Kidney epithelial cell (primary cell): ENCODE measurements at regions not wholly inside any gene's neighbourhood (a gene's known extent, or its start where the extent isn't known, plus 50 kb on each side); places are given as distances from the start of the nearest gene placed in this dataset.
A peak's percentile ranks its signal among the peaks of the same experiment; 100 is the strongest.

Source experiments
- DNase-seq: peaks from one replicate; pipeline ENCODE4 v3.0.0-alpha.2; 2010; ENCODE audit warnings: low read depth
- H3K27me3 ChIP-seq: 2 replicates; pipeline ENCODE4 v1.6.0; 2011; ENCODE audit warnings: low read length; ENCODE audit not compliant: control insufficient read depth, insufficient read depth
- H3K36me3 ChIP-seq: 2 replicates; pipeline ENCODE4 v1.5.1; 2011; ENCODE audit warnings: low read length; ENCODE audit not compliant: control insufficient read depth, insufficient read depth
- H3K4me3 ChIP-seq: 2 replicates; pipeline ENCODE4 v1.5.1; 2011; ENCODE audit warnings: low read depth, mild to moderate bottlenecking, control low read depth, low read length
- CTCF ChIP-seq: IDR thresholded peaks from 2 replicates; pipeline ENCODE4 v1.5.1; 2011; ENCODE audit warnings: mild to moderate bottlenecking, moderate library complexity, low read length, control low read depth, inconsistent platforms; ENCODE audit not compliant: insufficient read depth, poor library complexity, severe bottlenecking

DNA sequence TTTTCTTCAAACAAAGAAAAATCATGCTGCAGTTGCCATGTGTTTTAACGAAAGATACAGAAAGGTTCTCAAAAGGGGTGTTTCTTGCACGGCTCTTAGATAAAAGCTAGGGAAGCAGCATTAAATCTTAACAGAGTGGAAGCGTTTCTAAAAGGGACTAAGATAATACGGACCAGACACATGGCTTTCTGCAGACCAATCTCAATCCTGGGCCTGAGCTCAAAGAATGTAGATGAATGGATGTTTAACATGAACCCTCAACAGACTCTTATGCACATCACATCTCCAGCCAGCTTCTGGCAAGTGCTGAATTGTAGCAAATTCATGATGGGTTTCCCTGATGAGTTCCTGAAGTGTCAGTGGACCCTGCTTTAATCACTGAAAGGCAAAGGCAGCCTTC is 80.2 kb upstream of the COX10 start:
- no peak overlapping the region for H3K4me3 ChIP-seq
- no peak for TF ChIP-seq CTCF
- no peak for DNase-seq
- H3K36me3 ChIP-seq = no peaks in the 10 kb centered on the region
- no peaks in the 10 kb centered on the region for H3K27me3 ChIP-seq

DNA sequence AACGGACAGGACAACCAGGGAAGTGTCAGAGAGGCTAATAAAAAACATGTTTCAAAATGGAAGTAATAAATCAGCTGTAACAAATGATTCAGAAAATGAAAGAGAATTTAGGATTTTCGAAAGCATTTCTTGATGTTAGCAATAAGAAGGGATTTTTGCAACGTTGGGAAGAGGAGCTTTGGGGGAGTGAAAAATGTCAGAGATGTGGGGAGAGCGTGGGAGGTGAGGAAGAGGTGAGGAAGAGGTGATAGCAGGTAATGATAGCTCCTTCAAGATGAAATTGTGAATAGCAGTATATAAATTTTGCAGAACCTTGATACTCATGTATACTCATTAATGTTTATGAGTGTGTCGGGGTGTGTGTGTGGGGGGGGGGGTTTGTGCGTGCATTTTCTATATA is 76.2 kb upstream of the COX10 start:
- H3K4me3 ChIP-seq = no peak overlapping the region
- no peaks in the 10 kb centered on the region for H3K36me3 ChIP-seq
- no peak for DNase-seq
- no peak for TF ChIP-seq CTCF
- no peaks in the 10 kb centered on the region for H3K27me3 ChIP-seq

GRCh38 chr17:13994050-13994449 is 75.3 kb upstream of the COX10 start:
- DNase-seq = no peak
- no peaks in the 10 kb centered on the region for H3K27me3 ChIP-seq
- no peaks in the 10 kb centered on the region for H3K36me3 ChIP-seq
- H3K4me3 ChIP-seq = no peak overlapping the region
- no peak for TF ChIP-seq CTCF

DNA sequence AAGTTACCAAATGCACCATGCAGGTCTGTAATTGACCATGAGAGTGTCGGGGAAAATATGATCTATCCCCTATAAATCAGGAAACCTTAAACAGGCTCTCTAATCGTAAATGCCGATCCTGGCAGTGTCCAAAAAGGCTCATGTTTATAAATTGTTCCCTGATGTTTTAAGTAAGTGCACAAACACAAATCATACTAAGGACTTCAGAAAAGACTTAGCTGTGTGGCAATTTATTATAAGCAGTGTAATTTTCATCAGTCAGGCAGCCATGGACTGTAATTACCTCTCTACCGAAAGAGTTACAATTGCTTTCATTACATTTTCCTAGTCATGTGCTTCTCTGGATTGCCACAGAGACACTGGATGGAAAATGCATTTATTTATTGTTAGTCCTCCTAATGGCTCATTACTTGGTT is 73.4 kb upstream of the COX10 start:
- DNase-seq = no peak
- Histone ChIP-seq H3K4me3 (no peak overlapping the region), H3K36me3 (no peaks in the 10 kb centered on the region), H3K27me3 (no peaks in the 10 kb centered on the region)
- TF ChIP-seq CTCF = no peak

DNA sequence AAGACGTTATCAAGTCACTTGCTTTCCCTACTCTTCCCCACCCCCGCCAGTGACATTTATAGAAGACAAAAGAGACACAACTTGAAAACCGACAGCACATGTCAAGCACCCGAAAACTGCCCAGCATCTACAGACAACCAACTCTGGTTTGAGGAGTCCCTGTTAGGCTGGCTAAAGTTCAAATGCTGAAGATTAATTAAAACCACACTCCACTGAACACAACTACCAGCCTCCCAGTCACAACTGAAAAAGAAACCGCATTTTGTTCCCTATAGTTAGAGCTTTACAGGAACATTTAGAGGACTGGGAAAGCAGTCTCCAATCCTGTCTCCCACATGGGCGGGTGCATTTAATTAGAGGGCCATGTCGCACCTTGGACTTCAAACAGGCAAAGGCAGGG is 73.0 kb upstream of the COX10 start:
- DNase-seq = no peak
- Histone ChIP-seq H3K4me3 (no peak overlapping the region), H3K36me3 (no peaks in the 10 kb centered on the region), H3K27me3 (no peaks in the 10 kb centered on the region)
- TF ChIP-seq CTCF = no peak

GRCh38 chr17:13996748-13997147 is 72.6 kb upstream of the COX10 start:
- no peak overlapping the region for H3K4me3 ChIP-seq
- H3K36me3 ChIP-seq = no peaks in the 10 kb centered on the region
- TF ChIP-seq CTCF = no peak
- H3K27me3 ChIP-seq = no peaks in the 10 kb centered on the region
- peak; percentile 1 for DNase-seq
